VCaP (cell line): ENCODE measurements at regions not wholly inside any gene's neighbourhood (a gene's known extent, or its start where the extent isn't known, plus 50 kb on each side); places are given as distances from the start of the nearest gene placed in this dataset.

Source experiments
- H3K27ac ChIP-seq: fragments of 450-650 bp; 2 replicates; pipeline ENCODE4 v1.5.1; 2017
- CTCF ChIP-seq: fragments of 450-650 bp; conservative IDR thresholded peaks from 2 replicates; pipeline ENCODE4 v1.5.1; 2017; ENCODE audit warnings: mild to moderate bottlenecking, moderate library complexity

GRCh38 chr10:2974083-2974482 is 93.3 kb upstream of the PFKP start:
- H3K27ac ChIP-seq: no peak overlapping the region
- no peak for TF ChIP-seq CTCF

GRCh38 chr10:2972810-2973209 is 94.5 kb upstream of the PFKP start:
- no peak for TF ChIP-seq CTCF
- H3K27ac ChIP-seq: no peak overlapping the region

- no peak overlapping the region for H3K27ac ChIP-seq
- no peak for TF ChIP-seq CTCF
These were observed 95.1 kb upstream of the PFKP start for GRCh38 chr10:2972216-2972615.

- TF ChIP-seq CTCF: no peak
- no peak overlapping the region for H3K27ac ChIP-seq
These were observed 97.0 kb upstream of the PFKP start for GRCh38 chr10:2970190-2970823.

- TF ChIP-seq CTCF: no peak
- H3K27ac ChIP-seq: no peak overlapping the region
These were observed 98.8 kb upstream of the PFKP start for GRCh38 chr10:2968401-2969058.

- no peak for TF ChIP-seq CTCF
- H3K27ac ChIP-seq: no peak overlapping the region
These were observed 101.2 kb upstream of the PFKP start for GRCh38 chr10:2966134-2966533.

GRCh38 chr10:2964632-2965296 is 102.6 kb upstream of the PFKP start:
- H3K27ac ChIP-seq: no peak overlapping the region
- TF ChIP-seq CTCF: no peak
